SK-N-MC (cell line): ENCODE measurements at regions not wholly inside any gene's neighbourhood (a gene's known extent, or its start where the extent isn't known, plus 50 kb on each side); places are given as distances from the start of the nearest gene placed in this dataset.

ENCODE experiments used
- DNase-seq: peaks from one replicate; pipeline ENCODE4 v3.0.0-alpha.2; 2011; ENCODE audit warnings: low read depth, low spot score
- H3K27ac ChIP-seq: fragments of 200-600 bp; sonication (generic); 2 replicates; pipeline ENCODE4 v1.5.1; 2016; ENCODE audit warnings: mixed run types
- H3K36me3 ChIP-seq: fragments of 200-600 bp; sonication (generic); 2 replicates; pipeline ENCODE4 v1.6.1; 2017; ENCODE audit warnings: antibody characterized with exemption, low read length, mixed read lengths; ENCODE audit not compliant: insufficient read depth
- H3K4me3 ChIP-seq: fragments of 200-600 bp; sonication (generic); 2 replicates; pipeline ENCODE4 v1.5.1; 2016
- H3K9ac ChIP-seq: fragments of 200-600 bp; sonication (generic); 2 replicates; pipeline ENCODE4 v1.8.0; 2017; ENCODE audit warnings: mixed run types, mixed read lengths; ENCODE audit not compliant: insufficient read length
- H3K9me3 ChIP-seq: fragments of 200-600 bp; sonication (generic); 2 replicates; pipeline ENCODE4 v1.6.1; 2017; ENCODE audit warnings: low read depth, mild to moderate bottlenecking, antibody characterized with exemption, low read length, moderate library complexity, mixed read lengths
- EZH2 ChIP-seq: fragments of 200-600 bp; sonication (generic); IDR thresholded peaks from one replicate; pipeline ENCODE4 v1.6.1; 2017; ENCODE audit warnings: antibody characterized with exemption
- FOXP2 ChIP-seq: optimal IDR thresholded peaks from 2 replicates; pipeline ENCODE3; 2011; ENCODE audit warnings: mild to moderate bottlenecking, moderate library complexity; ENCODE audit not compliant: insufficient read depth; ENCODE audit errors: extremely low read length, control extremely low read depth
- POLR2AphosphoS5 ChIP-seq: IDR thresholded peaks from 2 replicates; pipeline ENCODE4 v1.6.1; 2012; ENCODE audit warnings: mild to moderate bottlenecking, low read depth, low read length, borderline replicate concordance

GRCh38 chr14:59103396-59103795, 85.1 kb upstream of the DAAM1 start:
- Histone ChIP-seq H3K9ac (no peak overlapping the region), H3K9me3 (no peaks in the 10 kb centered on the region), H3K4me3 (no peak overlapping the region), H3K27ac (no peak overlapping the region), H3K36me3 (no peaks in the 10 kb centered on the region)
- DNase-seq: no peak
- no peak for TF ChIP-seq POLR2AphosphoS5
- TF ChIP-seq EZH2: no peak
- no peak for TF ChIP-seq FOXP2

- Histone ChIP-seq H3K36me3 (no peaks in the 10 kb centered on the region), H3K9ac (no peak overlapping the region), H3K27ac (no peak overlapping the region), H3K9me3 (no peaks in the 10 kb centered on the region), H3K4me3 (no peak overlapping the region)
- TF ChIP-seq POLR2AphosphoS5 (no peak), FOXP2 (no peak), EZH2 (no peak)
- DNase-seq: no peak
Measured at GRCh38 chr14:59107819-59108218, 80.6 kb upstream of the DAAM1 start.

GRCh38 chr14:59116984-59117415, 71.5 kb upstream of the DAAM1 start:
- no peak for DNase-seq

GRCh38 chr14:59117754-59118528, 70.5 kb upstream of the DAAM1 start:
- Histone ChIP-seq H3K9ac (no peak overlapping the region), H3K36me3 (no peaks in the 10 kb centered on the region), H3K27ac (no peak overlapping the region), H3K9me3 (no peaks in the 10 kb centered on the region), H3K4me3 (no peak overlapping the region)
- no peak for DNase-seq
- TF ChIP-seq FOXP2 (no peak), POLR2AphosphoS5 (no peak), EZH2 (no peak)

More at GRCh38 chr14:59116984-59117415, 71.5 kb upstream of the DAAM1 start:
- no peaks in the 10 kb centered on the region for H3K9me3 ChIP-seq
- H3K9ac ChIP-seq: no peak overlapping the region
- no peak overlapping the region for H3K4me3 ChIP-seq
- TF ChIP-seq FOXP2 (no peak), EZH2 (no peak), POLR2AphosphoS5 (no peak)
- no peaks in the 10 kb centered on the region for H3K36me3 ChIP-seq
- H3K27ac ChIP-seq: no peak overlapping the region

- H3K9ac ChIP-seq: no peak overlapping the region
- no peak for DNase-seq
- no peak overlapping the region for H3K27ac ChIP-seq
- TF ChIP-seq POLR2AphosphoS5: no peak
- no peak for TF ChIP-seq FOXP2
- no peak for TF ChIP-seq EZH2
- no peaks in the 10 kb centered on the region for H3K36me3 ChIP-seq
- H3K4me3 ChIP-seq: no peak overlapping the region
- H3K9me3 ChIP-seq: no peaks in the 10 kb centered on the region
Measured at GRCh38 chr14:59120921-59121320, 67.5 kb upstream of the DAAM1 start.

- Histone ChIP-seq H3K9ac (no peak overlapping the region), H3K4me3 (no peak overlapping the region), H3K27ac (no peak overlapping the region), H3K36me3 (no peaks in the 10 kb centered on the region), H3K9me3 (no peaks in the 10 kb centered on the region)
- no peak for DNase-seq
- no peak for TF ChIP-seq FOXP2
- TF ChIP-seq EZH2: no peak
- TF ChIP-seq POLR2AphosphoS5: no peak
Measured at GRCh38 chr14:59123531-59123930, 64.9 kb upstream of the DAAM1 start.

GRCh38 chr14:59123975-59124374, 64.5 kb upstream of the DAAM1 start:
- DNase-seq: no peak
- no peak overlapping the region for H3K9ac ChIP-seq
- no peak overlapping the region for H3K4me3 ChIP-seq
- H3K36me3 ChIP-seq: no peaks in the 10 kb centered on the region
- H3K27ac ChIP-seq: no peak overlapping the region
- no peak for TF ChIP-seq POLR2AphosphoS5
- TF ChIP-seq EZH2: no peak
- no peak for TF ChIP-seq FOXP2
- no peaks in the 10 kb centered on the region for H3K9me3 ChIP-seq

GRCh38 chr14:59125156-59125555, 63.3 kb upstream of the DAAM1 start:
- H3K36me3 ChIP-seq: no peaks in the 10 kb centered on the region
- no peak overlapping the region for H3K9ac ChIP-seq
- H3K9me3 ChIP-seq: no peaks in the 10 kb centered on the region
- H3K4me3 ChIP-seq: no peak overlapping the region
- no peak for DNase-seq
- no peak overlapping the region for H3K27ac ChIP-seq
- no peak for TF ChIP-seq POLR2AphosphoS5
- TF ChIP-seq FOXP2: no peak
- no peak for TF ChIP-seq EZH2
